B cell (primary cell): ENCODE measurements at regions not wholly inside any gene's neighbourhood (a gene's known extent, or its start where the extent isn't known, plus 50 kb on each side); places are given as distances from the start of the nearest gene placed in this dataset.

Source experiments
- ATAC-seq: fragments of 200-7000 bp; cut with Tn5 transposase; one replicate; pipeline ENCODE4 v1.10.0; 2021; ENCODE audit warnings: low read depth, mild to moderate bottlenecking, moderate number of reproducible peaks, moderate library complexity
- CTCF ChIA-PET: fragments of 350-600 bp; sonication (Branson Sonifier 250); formaldehyde crosslinking; loops from one replicate; lab custom pipeline; 2021; ENCODE audit warnings: antibody characterized with exemption, inconsistent platforms; lab: Charles Lee
- POLR2A ChIA-PET: fragments of 350-600 bp; sonication (Branson Sonifier 250); formaldehyde crosslinking; loops from one replicate; lab custom pipeline; 2021; ENCODE audit warnings: antibody characterized with exemption; lab: Charles Lee
- DNase-seq: peaks from one replicate; pipeline ENCODE4 v3.0.0; 2013
- H2AFZ ChIP-seq: 2 replicates; pipeline ENCODE4 v1.6.1; 2012; ENCODE audit warnings: mild to moderate bottlenecking, low read depth, low read length; ENCODE audit not compliant: insufficient read depth, poor library complexity, severe bottlenecking
- H3K27ac ChIP-seq, 2 donors: 1 replicate in 1 of 2; 2 replicates in 1 of 2; pipeline ENCODE4 v1.5.1; 2012 to 2013; ENCODE audit warnings: low read length in 2 of 2, mild to moderate bottlenecking in 2 of 2, moderate library complexity in 1 of 2
- H3K27me3 ChIP-seq, 4 experiments: fragments of 200-600 bp in 1 of 4; sonication (generic) in 1 of 4; replicated peaks in 1 of 4; 1 replicate in 2 of 4; 2 replicates in 2 of 4; pipeline versions ENCODE4 v1.6.1 to v1.7.0; 2013 to 2016; ENCODE audit warnings: low read length in 3 of 4, mild to moderate bottlenecking in 2 of 4, mixed read lengths in 1 of 4, moderate library complexity in 1 of 4; ENCODE audit not compliant: insufficient read depth in 4 of 4, control insufficient read depth in 3 of 4; ENCODE audit errors: control extremely low read depth in 1 of 4
- H3K36me3 ChIP-seq, 2 experiments: replicated peaks in 1 of 2; 1 replicate in 1 of 2; 2 replicates in 1 of 2; pipeline versions ENCODE4 v1.6.1 to v1.7.1; 2013; ENCODE audit warnings: low read length in 1 of 2; ENCODE audit not compliant: insufficient read depth in 2 of 2, control insufficient read depth in 1 of 2; ENCODE audit errors: control extremely low read depth in 1 of 2, extremely low read depth in 1 of 2
- H3K4me1 ChIP-seq, 2 donors: fragments of 200-600 bp in 1 of 2; sonication (generic) in 1 of 2; 1 replicate in 1 of 2; 2 replicates in 1 of 2; pipeline versions ENCODE4 v1.5.1 to v1.6.1; 2013 to 2017; ENCODE audit warnings: low read length in 2 of 2; ENCODE audit not compliant: control insufficient read depth in 2 of 2, insufficient read depth in 2 of 2
- H3K4me2 ChIP-seq: replicated peaks from 2 replicates; pipeline ENCODE3; 2012; ENCODE audit warnings: mild to moderate bottlenecking, low read depth, low read length; ENCODE audit not compliant: poor library complexity, severe bottlenecking
- H3K4me3 ChIP-seq, 5 experiments: fragments of 200-600 bp in 1 of 5; sonication (generic) in 1 of 5; 1 replicate in 3 of 5; 2 replicates in 2 of 5; pipeline versions ENCODE4 v1.5.1 to v1.7.0; 2011 to 2016; ENCODE audit warnings: low read length in 4 of 5, mild to moderate bottlenecking in 4 of 5, low read depth in 2 of 5, control low read depth in 1 of 5, moderate library complexity in 1 of 5; ENCODE audit not compliant: insufficient read depth in 1 of 5; ENCODE audit errors: control extremely low read depth in 1 of 5, extremely low read depth in 1 of 5
- H3K79me2 ChIP-seq: fragments of 200-600 bp; sonication (generic); one replicate; pipeline ENCODE4 v1.6.0; 2016; ENCODE audit warnings: low read length; ENCODE audit not compliant: control insufficient read depth, insufficient read depth
- H3K9ac ChIP-seq: fragments of 200-600 bp; sonication (generic); 2 replicates; pipeline ENCODE4 v1.6.1; 2017; ENCODE audit warnings: mild to moderate bottlenecking, low read length, moderate library complexity
- H3K9me3 ChIP-seq, 3 donors: one replicate each; pipeline versions ENCODE4 v1.6.1 to v1.7.1; 2013; ENCODE audit warnings: low read length in 2 of 3; ENCODE audit not compliant: control insufficient read depth in 2 of 3, insufficient read depth in 1 of 3; ENCODE audit errors: control extremely low read depth in 1 of 3
- H4K20me1 ChIP-seq: 2 replicates; pipeline ENCODE4 v1.6.0; 2012; ENCODE audit warnings: mild to moderate bottlenecking, low read length; ENCODE audit not compliant: insufficient read depth, control insufficient read depth, poor library complexity, severe bottlenecking
- H3K27ac Mint-ChIP-seq: one replicate; pipeline ENCODE4 v1.8.0; 2021; ENCODE audit warnings: mixed read lengths
- H3K27me3 Mint-ChIP-seq: one replicate; pipeline ENCODE4 v1.8.0; 2021; ENCODE audit warnings: mixed read lengths
- H3K4me1 Mint-ChIP-seq: one replicate; pipeline ENCODE4 v1.8.0; 2021; ENCODE audit warnings: mixed read lengths
- H3K4me3 Mint-ChIP-seq: one replicate; pipeline ENCODE4 v1.8.0; 2021; ENCODE audit warnings: mixed read lengths
- H3K9me3 Mint-ChIP-seq: one replicate; pipeline ENCODE4 v1.8.0; 2022; ENCODE audit warnings: mixed read lengths; ENCODE audit not compliant: insufficient read depth
- EZH2 ChIP-seq: IDR thresholded peaks from 2 replicates; pipeline ENCODE4 v1.6.1; 2012; ENCODE audit warnings: borderline replicate concordance, low read depth, mild to moderate bottlenecking, moderate library complexity, low read length; ENCODE audit not compliant: insufficient read depth, poor library complexity, severe bottlenecking
- WGBS: methylation state at CpG from one replicate; pipeline ENCODE4 v1.1.5; 2013; ENCODE audit warnings: missing lambda C conversion rate; ENCODE audit not compliant: insufficient coverage; 5-methylcytosine and 5-hydroxymethylcytosine counted together
- intact Hi-C: fragments of 100-400 bp; cut with micrococcal nuclease; formaldehyde crosslinking; loops from one replicate; pipeline ENCODE4 v1.10.0; 2022
- TF ChIP-seq, protein P1 (sequence below): fragments of 200-600 bp; IDR thresholded peaks from one replicate; pipeline ENCODE4 v1.8.0; 2022; ENCODE audit warnings: antibody characterized with exemption, mild to moderate bottlenecking

DNA sequence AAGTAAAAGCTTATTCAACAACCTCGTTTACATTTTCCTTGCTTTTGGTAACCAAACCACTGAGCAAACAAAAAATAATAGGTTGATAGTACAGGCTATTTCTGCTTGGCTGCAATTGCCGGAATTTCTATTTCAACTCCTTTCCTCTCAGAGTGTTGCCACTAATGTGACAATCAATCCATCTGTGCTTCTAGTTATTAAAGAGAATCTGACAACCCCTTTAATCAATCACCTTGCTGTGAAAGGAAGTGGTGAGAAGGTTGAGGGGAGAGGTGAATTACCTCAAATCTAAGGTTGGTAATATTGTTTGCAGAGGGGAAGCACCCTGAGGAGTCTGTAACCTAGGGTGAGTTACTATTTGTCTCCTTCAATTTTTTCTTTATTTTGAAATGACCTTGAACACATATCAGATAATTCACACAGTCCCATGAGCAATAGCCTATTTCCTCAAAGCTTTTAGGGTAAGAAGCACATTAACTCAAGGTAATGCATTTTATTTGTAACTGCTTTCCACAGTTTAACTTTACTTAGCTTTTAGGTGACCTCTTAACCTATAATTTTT is 603.4 kb downstream of the MMUT start:
- H3K27ac Mint-ChIP-seq = no peak overlapping the region
- H3K4me1 ChIP-seq = no peaks in the 10 kb centered on the region
- no peak overlapping the region for H3K9ac ChIP-seq
- no peak overlapping the region for H3K4me2 ChIP-seq
- H3K9me3 Mint-ChIP-seq = peaks cover 6% of the 10 kb centered on the region
- H3K27me3 Mint-ChIP-seq = no peaks in the 10 kb centered on the region
- WGBS = no CpG with 5 or more reads among the region's 2 CpGs
- no peak overlapping the region for H3K4me3 ChIP-seq
- H3K79me2 ChIP-seq = no peaks in the 10 kb centered on the region
- ChIA-PET POLR2A (no interaction called here), CTCF (no interaction called here)
- H3K4me1 Mint-ChIP-seq = no peaks in the 10 kb centered on the region
- no peaks in the 10 kb centered on the region for H3K36me3 ChIP-seq
- ATAC-seq (no peak), DNase-seq (no peak)
- intact Hi-C loops = no loop called here
- TF ChIP-seq, protein P1, sequence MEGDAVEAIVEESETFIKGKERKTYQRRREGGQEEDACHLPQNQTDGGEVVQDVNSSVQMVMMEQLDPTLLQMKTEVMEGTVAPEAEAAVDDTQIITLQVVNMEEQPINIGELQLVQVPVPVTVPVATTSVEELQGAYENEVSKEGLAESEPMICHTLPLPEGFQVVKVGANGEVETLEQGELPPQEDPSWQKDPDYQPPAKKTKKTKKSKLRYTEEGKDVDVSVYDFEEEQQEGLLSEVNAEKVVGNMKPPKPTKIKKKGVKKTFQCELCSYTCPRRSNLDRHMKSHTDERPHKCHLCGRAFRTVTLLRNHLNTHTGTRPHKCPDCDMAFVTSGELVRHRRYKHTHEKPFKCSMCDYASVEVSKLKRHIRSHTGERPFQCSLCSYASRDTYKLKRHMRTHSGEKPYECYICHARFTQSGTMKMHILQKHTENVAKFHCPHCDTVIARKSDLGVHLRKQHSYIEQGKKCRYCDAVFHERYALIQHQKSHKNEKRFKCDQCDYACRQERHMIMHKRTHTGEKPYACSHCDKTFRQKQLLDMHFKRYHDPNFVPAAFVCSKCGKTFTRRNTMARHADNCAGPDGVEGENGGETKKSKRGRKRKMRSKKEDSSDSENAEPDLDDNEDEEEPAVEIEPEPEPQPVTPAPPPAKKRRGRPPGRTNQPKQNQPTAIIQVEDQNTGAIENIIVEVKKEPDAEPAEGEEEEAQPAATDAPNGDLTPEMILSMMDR = no peak
- no peak for TF ChIP-seq EZH2
- H2AFZ ChIP-seq = no peak overlapping the region
- H3K9me3 ChIP-seq = peaks cover 0 to 2% (median 0%) of the 10 kb centered on the region in 3 donors
- no peaks in the 10 kb centered on the region for H4K20me1 ChIP-seq
- no peak overlapping the region for H3K4me3 Mint-ChIP-seq
- no peak overlapping the region for H3K27ac ChIP-seq
- H3K27me3 ChIP-seq = no peaks in the 10 kb centered on the region

GRCh38 chr6:48845219-48845618 is 617.8 kb downstream of the MMUT start:
- H3K36me3 ChIP-seq = no peaks in the 10 kb centered on the region
- H3K27ac ChIP-seq = no peak overlapping the region
- H3K4me2 ChIP-seq = no peak overlapping the region
- WGBS = 68% methylated on average over 3 of the region's 3 CpGs
- no peaks in the 10 kb centered on the region for H4K20me1 ChIP-seq
- peaks cover 0 to 16% (median 10%) of the 10 kb centered on the region in 3 donors for H3K9me3 ChIP-seq
- Mint-ChIP-seq H3K27ac (no peak overlapping the region), H3K4me3 (no peak overlapping the region), H3K4me1 (no peaks in the 10 kb centered on the region), H3K9me3 (peaks cover 11% of the 10 kb centered on the region), H3K27me3 (no peaks in the 10 kb centered on the region)
- no peak overlapping the region for H3K4me3 ChIP-seq
- H3K4me1 ChIP-seq = no peaks in the 10 kb centered on the region
- no peaks in the 10 kb centered on the region for H3K27me3 ChIP-seq
- H3K9ac ChIP-seq = no peak overlapping the region
- H2AFZ ChIP-seq = no peak overlapping the region
- H3K79me2 ChIP-seq = no peaks in the 10 kb centered on the region
- DNase-seq (no peak), ATAC-seq (no peak)
- POLR2A ChIA-PET = no interaction called here
- CTCF ChIA-PET = no interaction called here
- intact Hi-C loops = no loop called here
- TF ChIP-seq EZH2 = no peak
- TF ChIP-seq, protein P1 = no peak
